ENCODE measurements at regions not wholly inside any gene's neighbourhood (a gene's known extent, or its start where the extent isn't known, plus 50 kb on each side); places are given as distances from the start of the nearest gene placed in this dataset.

- H3K9me3 ChIP-seq (ENCODE audit: control insufficient read depth in 1 of 2, insufficient read depth in 1 of 2, low read depth in 1 of 2, low read length in 2 of 2): no peaks in the 10 kb centered on the region
- TF ChIP-seq RAD21 (IDR thresholded peaks at IDR 0.05; ENCODE audit: low read depth) (no peak), EZH2phosphoT487 (IDR thresholded peaks at IDR 0.05; ENCODE audit: borderline replicate concordance) (no peak), JUND (IDR thresholded peaks at IDR 0.05) (no peak), POLR2A (IDR thresholded peaks at IDR 0.05; ENCODE audit: borderline replicate concordance, extremely low read depth, insufficient read depth, insufficient read length) (no peak), SRF (IDR thresholded peaks at IDR 0.05; ENCODE audit: low read depth) (no peak), ELF1 (IDR thresholded peaks at IDR 0.05; ENCODE audit: borderline replicate concordance, low read depth) (no peak), CEBPB (IDR thresholded peaks at IDR 0.05; ENCODE audit: low read depth) (no peak)
- TF ChIP-seq, protein P1, sequence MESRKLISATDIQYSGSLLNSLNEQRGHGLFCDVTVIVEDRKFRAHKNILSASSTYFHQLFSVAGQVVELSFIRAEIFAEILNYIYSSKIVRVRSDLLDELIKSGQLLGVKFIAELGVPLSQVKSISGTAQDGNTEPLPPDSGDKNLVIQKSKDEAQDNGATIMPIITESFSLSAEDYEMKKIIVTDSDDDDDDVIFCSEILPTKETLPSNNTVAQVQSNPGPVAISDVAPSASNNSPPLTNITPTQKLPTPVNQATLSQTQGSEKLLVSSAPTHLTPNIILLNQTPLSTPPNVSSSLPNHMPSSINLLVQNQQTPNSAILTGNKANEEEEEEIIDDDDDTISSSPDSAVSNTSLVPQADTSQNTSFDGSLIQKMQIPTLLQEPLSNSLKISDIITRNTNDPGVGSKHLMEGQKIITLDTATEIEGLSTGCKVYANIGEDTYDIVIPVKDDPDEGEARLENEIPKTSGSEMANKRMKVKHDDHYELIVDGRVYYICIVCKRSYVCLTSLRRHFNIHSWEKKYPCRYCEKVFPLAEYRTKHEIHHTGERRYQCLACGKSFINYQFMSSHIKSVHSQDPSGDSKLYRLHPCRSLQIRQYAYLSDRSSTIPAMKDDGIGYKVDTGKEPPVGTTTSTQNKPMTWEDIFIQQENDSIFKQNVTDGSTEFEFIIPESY (IDR thresholded peaks at IDR 0.05; ENCODE audit: extremely low read depth, insufficient replicate concordance, low read length): no peak
- TF ChIP-seq, protein P2, sequence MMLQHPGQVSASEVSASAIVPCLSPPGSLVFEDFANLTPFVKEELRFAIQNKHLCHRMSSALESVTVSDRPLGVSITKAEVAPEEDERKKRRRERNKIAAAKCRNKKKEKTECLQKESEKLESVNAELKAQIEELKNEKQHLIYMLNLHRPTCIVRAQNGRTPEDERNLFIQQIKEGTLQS (IDR thresholded peaks at IDR 0.05): no peak
- CTCF ChIA-PET: no interaction called here
- intact Hi-C loops (cut with micrococcal nuclease): no loop called here
- H3K27me3 ChIP-seq (ENCODE audit: insufficient read depth, low read length): no peaks in the 10 kb centered on the region
- no peak overlapping the region for H3K4me3 ChIP-seq (replicated peaks in 1 of 2; ENCODE audit: low read depth in 1 of 2, low read length in 2 of 2)
- H3K4me1 ChIP-seq (ENCODE audit: control insufficient read depth in 1 of 2, insufficient read depth in 2 of 2, low read length in 2 of 2): 0 out of 4 replicates have a peak, but pooled peaks cover 0 to 3% of the 10 kb centered on the region in 2 experiments
- RAD21 ChIA-PET (ENCODE audit: low non-redundant PET in 1 of 2, low total read pairs in 2 of 2, uncharacterized antibody in 2 of 2, unreplicated experiment in 2 of 2): no interaction called here
- no peak overlapping the region for H2AFZ ChIP-seq (ENCODE audit: low read depth, low read length, poor library complexity, severe bottlenecking)
- no peaks in the 10 kb centered on the region for H4K20me1 ChIP-seq (ENCODE audit: insufficient read depth)
- POLR2A ChIA-PET: no interaction called here
- no peaks in the 10 kb centered on the region for H3K36me3 ChIP-seq (ENCODE audit: control insufficient read depth in 1 of 2, insufficient read depth in 2 of 2, low read length in 2 of 2)
- ATAC-seq (no peak), DNase-seq (ENCODE audit: low read depth, low spot score) (no peak)
- H3K4me2 ChIP-seq (ENCODE audit: low read length): no peak overlapping the region
- no peak overlapping the region for H3K27ac ChIP-seq (ENCODE audit: low read depth, low read length)
- no TSS peak for BruUV-seq (replicated peaks)
- no peaks in the 10 kb centered on the region for H3K79me2 ChIP-seq (ENCODE audit: insufficient read depth, low read length)
- H3K9ac ChIP-seq (ENCODE audit: low read length): no peak overlapping the region
- H3K9me2 ChIP-seq (ENCODE audit: insufficient read depth): no peaks in the 10 kb centered on the region
Measured at GRCh38 chr6:15027472-15027871, 218.4 kb upstream of the JARID2 start.

DNA sequence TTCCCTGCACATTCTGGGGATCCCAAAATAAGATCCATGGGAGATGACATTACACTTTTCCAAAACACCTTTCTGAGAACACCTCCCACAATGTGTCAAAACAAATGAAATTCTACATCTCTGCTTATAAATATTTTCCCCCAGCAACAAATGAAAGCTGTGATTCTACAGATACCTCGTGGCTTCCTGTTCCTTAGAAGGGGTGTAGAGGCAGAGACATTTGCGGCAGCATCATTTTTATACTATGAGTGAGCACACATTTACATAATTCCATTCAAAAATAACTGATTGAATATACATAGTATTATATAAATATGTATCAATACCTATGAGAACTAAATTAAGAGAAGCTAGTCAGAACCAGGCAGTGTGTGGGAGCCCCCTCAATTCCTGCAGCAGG is 213.9 kb upstream of the JARID2 start:
- intact Hi-C loops (cut with micrococcal nuclease): no loop called here
- ChIA-PET RAD21 (ENCODE audit: low non-redundant PET in 1 of 2, low total read pairs in 2 of 2, uncharacterized antibody in 2 of 2, unreplicated experiment in 2 of 2) (no interaction called here), CTCF (no interaction called here), POLR2A (no interaction called here)
- Histone ChIP-seq H3K9ac (ENCODE audit: low read length) (no peak overlapping the region), H3K36me3 (ENCODE audit: control insufficient read depth in 1 of 2, insufficient read depth in 2 of 2, low read length in 2 of 2) (no peaks in the 10 kb centered on the region), H3K9me3 (ENCODE audit: control insufficient read depth in 1 of 2, insufficient read depth in 1 of 2, low read depth in 1 of 2, low read length in 2 of 2) (no peaks in the 10 kb centered on the region), H3K4me3 (replicated peaks in 1 of 2; ENCODE audit: low read depth in 1 of 2, low read length in 2 of 2) (no peak overlapping the region), H3K4me1 (ENCODE audit: control insufficient read depth in 1 of 2, insufficient read depth in 2 of 2, low read length in 2 of 2) (peaks cover 5 to 6% of the 10 kb centered on the region in 2 experiments; a peak in 2 of 4 replicates), H3K79me2 (ENCODE audit: insufficient read depth, low read length) (no peaks in the 10 kb centered on the region), H3K27me3 (ENCODE audit: insufficient read depth, low read length) (no peaks in the 10 kb centered on the region), H3K4me2 (ENCODE audit: low read length) (no peak overlapping the region), H4K20me1 (ENCODE audit: insufficient read depth) (no peaks in the 10 kb centered on the region), H3K27ac (ENCODE audit: low read depth, low read length) (no peak overlapping the region), H3K9me2 (ENCODE audit: insufficient read depth) (no peaks in the 10 kb centered on the region), H2AFZ (ENCODE audit: low read depth, low read length, poor library complexity, severe bottlenecking) (no peak overlapping the region)
- TF ChIP-seq EZH2 (IDR thresholded peaks at IDR 0.05) (no peak), REST (IDR thresholded peaks at IDR 0.05; ENCODE audit: low read depth) (no peak), CBX3 (IDR thresholded peaks at IDR 0.05; ENCODE audit: low read depth) (no peak), YY1 (IDR thresholded peaks at IDR 0.05; ENCODE audit: extremely low read depth, insufficient replicate concordance, low read depth, low read length) (no peak), SRF (IDR thresholded peaks at IDR 0.05; ENCODE audit: low read depth) (no peak), JUND (IDR thresholded peaks at IDR 0.05) (no peak), FOSL1 (IDR thresholded peaks at IDR 0.05; ENCODE audit: low read depth) (no peak), POLR2A (IDR thresholded peaks at IDR 0.05; ENCODE audit: borderline replicate concordance, extremely low read depth, insufficient read depth, insufficient read length) (no peak), EZH2phosphoT487 (IDR thresholded peaks at IDR 0.05; ENCODE audit: borderline replicate concordance) (no peak)
- ATAC-seq (no peak), DNase-seq (ENCODE audit: low read depth, low spot score) (no peak)
- no TSS peak for BruUV-seq (replicated peaks)

Data from HCT116 (cell line).